ENCODE measurements at regions not wholly inside any gene's neighbourhood (a gene's known extent, or its start where the extent isn't known, plus 50 kb on each side); places are given as distances from the start of the nearest gene placed in this dataset.
"Not testable (repeated sequence)": the region's sequence is repeated elsewhere in the genome, so short reads cannot be mapped to it uniquely, and the experiment has no call there.

GRCh38 chr13:44695520-44695919, 119.4 kb upstream of the TSC22D1 start:
- DNase-seq: no peak

DNA sequence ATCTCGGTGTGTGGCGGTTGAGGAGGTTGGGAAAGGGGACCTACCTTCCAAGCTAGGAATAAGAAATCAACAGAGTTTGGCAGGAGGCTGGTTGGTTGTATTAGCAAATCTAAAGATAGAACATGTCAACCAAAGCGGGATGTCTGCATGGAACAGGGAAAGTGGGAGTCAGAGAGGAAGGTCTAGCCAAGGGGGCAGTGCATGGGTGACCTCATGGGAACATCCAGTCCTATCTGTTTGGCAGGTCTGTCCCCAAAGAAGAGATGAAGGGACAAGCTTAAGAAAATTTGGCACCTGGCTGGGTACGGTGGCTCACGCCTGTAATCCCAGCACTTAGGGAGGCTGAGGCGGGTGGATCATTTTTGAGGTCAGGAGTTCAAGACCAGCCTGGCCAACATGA, 118.7 kb upstream of the TSC22D1 start:
- no peak for DNase-seq

DNA sequence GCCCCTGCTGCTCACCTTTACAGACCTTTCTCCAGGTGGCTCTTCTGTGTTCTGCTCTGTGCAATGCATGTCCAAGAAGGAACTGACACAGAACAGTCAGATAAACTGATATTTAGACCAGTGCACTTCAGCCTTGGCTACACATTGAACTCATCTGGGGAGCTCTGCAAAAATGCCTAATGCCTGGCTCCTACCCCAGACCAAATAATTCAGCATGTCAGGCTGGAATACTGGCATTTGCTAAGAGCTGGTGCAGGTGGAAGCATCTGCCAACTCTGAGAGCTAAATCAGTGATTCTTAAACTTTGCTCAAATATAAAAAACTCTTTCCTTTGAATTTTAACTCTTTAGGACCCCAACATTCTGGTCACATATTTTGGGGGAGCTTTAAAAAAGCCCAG, 118.2 kb upstream of the TSC22D1 start:
- no peak for DNase-seq

DNA sequence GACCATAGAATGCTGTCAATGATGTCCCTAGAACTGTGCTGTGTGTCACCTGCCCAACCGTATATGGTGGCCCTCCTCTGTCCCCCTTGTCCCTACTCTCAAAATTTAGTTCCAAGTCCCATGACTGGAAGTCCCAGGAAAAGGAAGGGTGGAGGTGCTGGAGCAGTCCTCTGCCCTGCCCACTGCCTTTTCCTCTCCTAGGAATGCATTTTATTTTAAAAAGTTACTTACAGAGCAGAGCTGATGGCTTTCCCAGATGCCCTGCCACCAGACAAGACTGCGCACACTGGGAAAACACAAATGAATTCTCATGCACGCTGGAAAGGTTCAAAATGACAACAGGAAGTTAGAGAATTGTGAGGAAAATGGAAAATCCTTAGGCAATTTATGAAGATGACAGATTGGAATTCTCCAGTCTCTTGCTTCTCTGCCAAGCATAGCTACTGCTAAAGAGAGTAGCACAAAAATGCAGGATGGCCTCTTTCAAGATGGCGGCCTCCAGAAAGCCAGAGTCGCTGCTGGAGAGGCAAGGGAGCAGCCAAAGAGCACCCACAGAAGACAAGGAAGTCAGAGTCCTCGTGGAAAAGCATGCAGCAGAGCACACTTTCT, 117.1 kb upstream of the TSC22D1 start:
- DNase-seq: no peak

DNA sequence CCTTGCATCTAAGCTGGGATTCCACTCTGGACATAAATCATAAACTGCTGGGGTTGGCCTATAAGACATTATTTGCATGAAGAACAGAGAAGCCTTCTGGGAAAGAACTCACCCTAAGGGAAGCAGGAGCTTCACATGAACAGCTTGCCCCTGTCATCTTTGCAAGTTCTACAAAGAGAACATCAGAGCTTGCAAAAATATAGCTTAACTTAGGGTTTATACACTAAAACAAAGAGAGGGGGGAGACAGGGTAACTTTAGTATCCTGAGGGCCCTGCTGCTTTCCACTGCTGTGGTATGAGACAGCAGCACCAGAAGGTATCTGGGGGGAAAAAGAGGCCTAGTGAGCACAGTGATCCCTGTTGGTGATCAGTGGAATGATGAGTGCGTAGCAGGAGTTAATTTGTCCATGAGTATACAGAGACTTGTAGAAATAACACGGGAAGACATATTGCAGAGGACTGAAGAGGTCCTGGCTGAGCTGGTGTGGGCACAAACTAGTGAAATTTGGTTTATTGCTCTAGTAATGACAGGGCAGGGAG, 116.1 kb upstream of the TSC22D1 start:
- DNase-seq: peak; percentile 52

- DNase-seq: no peak
These were observed 114.2 kb upstream of the TSC22D1 start for GRCh38 chr13:44690376-44690775.

- no peak for DNase-seq
These were observed 112.5 kb upstream of the TSC22D1 start for GRCh38 chr13:44688652-44689051.

- DNase-seq: no peak
These were observed 110.4 kb upstream of the TSC22D1 start for GRCh38 chr13:44686531-44686934.

DNA sequence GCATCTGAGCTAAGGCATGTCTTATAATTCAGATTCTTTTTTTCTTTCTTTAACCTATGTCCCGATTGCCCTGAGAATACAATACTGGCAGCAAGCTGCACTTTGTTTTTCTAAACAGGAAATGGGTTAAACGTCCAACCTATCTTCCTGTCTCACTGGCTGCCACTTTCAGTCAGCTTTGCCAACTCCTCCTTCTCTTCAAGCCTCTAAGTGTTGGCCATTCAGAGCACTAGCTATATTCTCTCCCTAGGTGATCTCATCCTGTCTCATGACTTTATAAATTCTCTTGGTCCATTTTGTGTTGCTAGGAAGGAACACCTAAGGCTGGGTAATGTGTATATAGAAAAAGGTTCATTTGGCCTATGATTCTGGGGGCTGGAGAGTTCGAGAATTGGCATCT, 109.5 kb upstream of the TSC22D1 start:
- no peak for DNase-seq

- not testable (repeated sequence) for DNase-seq
These were observed 106.3 kb upstream of the TSC22D1 start for GRCh38 chr13:44682416-44682815.

GRCh38 chr13:44680746-44681355, 104.7 kb upstream of the TSC22D1 start:
- DNase-seq: no peak

GRCh38 chr13:44679597-44679996, 103.5 kb upstream of the TSC22D1 start:
- DNase-seq: no peak

GRCh38 chr13:44678197-44678596, 102.1 kb upstream of the TSC22D1 start:
- DNase-seq: no peak

DNA sequence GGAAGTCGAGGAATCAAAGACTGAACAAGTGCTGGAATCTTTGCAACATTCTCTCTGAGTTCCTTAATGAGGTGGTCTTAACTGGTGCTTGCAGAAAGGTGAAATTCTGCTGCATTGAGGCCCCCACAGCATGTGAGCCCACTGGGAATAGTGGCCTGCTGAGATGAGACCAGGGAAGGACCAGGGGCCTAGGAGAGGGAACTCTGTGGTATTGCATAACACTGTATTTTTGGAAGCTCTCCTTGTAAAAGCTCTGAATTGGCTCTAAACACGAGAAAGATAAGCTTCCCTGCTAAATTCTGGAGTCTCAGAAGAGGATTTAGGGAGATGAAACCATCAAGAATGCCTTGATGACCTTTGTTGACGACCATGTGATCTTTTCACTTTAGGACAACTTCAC, 100.4 kb upstream of the TSC22D1 start:
- no peak for DNase-seq

GRCh38 chr13:44669534-44669933, 93.4 kb upstream of the TSC22D1 start:
- DNase-seq: no peak

DNA sequence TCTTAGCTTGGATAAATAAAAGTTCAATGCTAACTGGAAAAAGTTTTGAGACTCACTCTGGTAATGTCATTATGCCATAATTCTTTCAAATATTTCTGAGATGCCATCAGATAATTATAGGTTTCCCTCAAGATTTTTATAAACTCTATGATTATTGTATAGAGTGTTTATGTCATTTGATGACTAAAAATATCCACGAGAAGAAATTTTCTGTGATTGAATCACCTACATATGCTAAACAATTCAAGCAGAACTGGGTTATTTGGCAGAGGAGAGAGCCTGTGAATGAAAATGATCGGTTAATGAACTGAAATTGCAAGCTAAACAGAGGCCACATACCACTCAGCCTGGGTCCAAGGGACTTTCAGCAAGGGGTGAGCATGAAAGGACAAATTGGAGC, 92.6 kb upstream of the TSC22D1 start:
- DNase-seq: no peak

DNA sequence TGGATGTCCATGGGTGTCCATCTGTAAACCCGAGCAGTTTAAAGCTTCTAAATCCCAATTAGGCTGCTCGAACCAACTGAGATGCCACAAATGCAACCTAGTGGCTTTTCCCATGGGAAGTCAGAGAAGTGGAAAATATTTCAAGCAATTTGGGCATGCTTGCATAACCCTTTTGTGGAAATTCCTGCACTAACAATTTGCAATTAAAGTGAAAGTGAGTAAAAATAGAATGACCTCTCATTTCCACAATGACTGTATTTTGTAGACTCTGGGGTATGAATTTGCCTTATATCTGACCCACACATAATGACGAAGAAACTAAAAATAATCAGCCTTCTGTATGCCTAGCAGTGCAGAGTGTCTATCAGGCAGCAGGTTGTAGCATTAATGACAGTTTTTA, 91.8 kb upstream of the TSC22D1 start:
- DNase-seq: no peak

- not testable (repeated sequence) for DNase-seq
These were observed 90.4 kb upstream of the TSC22D1 start for GRCh38 chr13:44666538-44666937.

DNA sequence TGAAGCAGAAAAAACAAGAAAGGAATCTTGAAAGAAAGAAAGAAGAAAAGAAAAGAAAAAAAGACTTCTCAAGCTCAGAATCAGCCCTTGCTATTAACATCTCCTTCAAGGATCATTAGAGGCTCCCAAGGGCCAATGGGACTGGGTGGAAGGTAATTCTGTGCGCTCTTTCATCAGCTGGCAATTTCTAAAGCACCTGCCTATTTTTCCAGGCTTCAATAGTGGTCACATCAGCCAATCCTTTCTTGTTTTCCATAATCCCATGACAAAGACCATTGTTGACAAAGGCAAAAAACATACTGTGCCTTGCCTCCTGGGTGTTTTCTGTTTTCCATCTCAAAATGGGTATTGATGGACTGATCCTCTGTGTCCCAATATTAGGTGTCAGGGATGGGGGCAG, 88.2 kb upstream of the TSC22D1 start:
- no peak for DNase-seq

DNA sequence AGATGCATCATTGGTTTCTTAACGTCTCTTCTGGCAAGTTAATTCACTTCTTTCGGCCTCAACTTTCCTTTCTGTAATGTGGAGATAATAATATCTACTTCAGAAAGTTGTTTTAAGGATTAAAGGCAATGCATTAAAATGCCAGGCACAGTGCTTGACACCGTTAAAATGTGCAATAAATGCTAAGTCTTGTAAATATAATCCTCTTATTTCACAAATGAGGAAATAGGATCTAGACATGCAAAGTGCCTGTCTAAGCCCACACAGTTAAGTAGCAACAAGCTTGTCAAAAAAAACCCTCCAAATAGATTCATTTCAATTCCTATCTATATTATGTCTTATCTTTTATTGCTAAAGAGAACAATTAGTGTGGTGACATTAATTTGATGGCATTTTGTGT, 86.4 kb upstream of the TSC22D1 start:
- peak; percentile 34 for DNase-seq

GRCh38 chr13:44661936-44662335, 85.8 kb upstream of the TSC22D1 start:
- DNase-seq: no peak

DNA sequence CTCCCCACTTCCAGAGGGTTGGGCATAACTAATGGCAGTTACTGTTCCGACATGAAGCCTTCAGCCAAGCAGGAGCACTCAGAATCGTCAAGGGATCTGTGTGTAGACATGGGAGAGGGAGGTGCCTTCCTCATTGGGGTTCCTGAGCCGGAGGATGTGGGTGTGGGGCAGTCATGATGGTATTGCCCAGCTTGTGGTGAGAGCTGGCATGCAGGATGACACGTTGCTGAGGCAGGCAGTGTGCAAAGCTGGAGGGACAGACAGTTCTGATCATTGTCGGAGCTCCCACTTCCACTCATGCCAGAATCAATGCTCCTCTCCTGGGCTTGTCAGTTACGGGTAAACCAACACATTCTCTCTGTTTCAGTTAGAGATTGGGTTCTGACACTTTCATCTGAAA, 83.9 kb upstream of the TSC22D1 start:
- no peak for DNase-seq

DNA sequence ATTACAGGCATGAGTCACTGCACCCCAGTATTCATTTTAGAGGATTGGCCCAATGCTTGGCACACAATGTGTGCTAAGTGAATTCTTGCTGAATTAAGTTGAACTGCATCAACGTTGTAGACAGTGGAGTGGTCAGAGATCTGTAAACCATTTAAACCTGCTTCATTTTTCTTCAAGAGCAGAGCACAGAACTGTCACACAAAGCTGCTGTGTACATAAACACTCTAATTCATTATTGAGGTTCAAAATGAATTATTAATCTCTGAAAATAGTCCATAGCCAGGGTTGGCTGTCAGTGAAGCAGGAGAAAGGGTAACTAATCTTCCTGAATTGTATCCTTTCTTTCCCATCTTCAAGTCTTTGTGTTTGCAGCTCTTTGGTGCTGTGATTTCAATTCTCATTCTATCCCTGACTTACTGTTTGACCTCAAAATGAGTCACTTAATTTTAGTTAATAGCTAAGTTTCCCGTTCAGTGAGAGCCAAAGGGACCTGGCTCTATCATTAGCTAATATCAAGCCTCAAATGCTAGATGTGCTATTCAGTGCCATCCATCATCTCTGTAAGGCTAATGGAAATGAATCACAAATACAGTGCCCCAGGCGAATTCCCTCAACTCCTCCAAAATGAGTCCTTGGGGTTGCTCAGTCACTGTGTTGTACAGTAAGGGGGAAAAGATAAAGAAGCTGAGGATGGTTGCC, 77.0 kb upstream of the TSC22D1 start:
- DNase-seq: no peak

DNA sequence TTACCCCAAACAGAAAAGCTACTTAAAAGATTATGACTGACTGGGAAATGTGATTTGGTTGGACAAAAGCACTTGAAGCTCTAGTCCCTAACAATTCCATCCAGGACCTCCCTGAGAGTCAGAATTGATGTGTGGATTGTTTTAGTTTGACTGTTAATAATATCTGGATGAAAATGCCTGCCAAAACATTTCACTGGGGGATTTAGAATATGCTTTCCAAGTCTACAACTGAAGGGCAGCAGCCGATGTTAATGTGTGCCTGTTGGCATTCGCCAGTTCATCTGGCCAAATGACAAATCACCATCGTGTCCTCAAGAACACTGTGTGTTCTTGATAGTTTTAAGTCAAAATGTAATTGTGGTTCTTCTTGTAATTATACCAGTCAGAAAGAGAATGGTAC, 76.0 kb upstream of the TSC22D1 start:
- peak; percentile 45 for DNase-seq

Measured in NCI-H82 (cell line).